HepG2 (cell line): ENCODE measurements at regions not wholly inside any gene's neighbourhood (a gene's known extent, or its start where the extent isn't known, plus 50 kb on each side); places are given as distances from the start of the nearest gene placed in this dataset.
A peak's percentile ranks its signal among the peaks of the same experiment; 100 is the strongest.

Experiments used
- FOXK2 ChIP-seq: fragments of 450-650 bp; IDR thresholded peaks from 2 replicates; pipeline ENCODE4 v1.6.1; 2016
- GRHL1 ChIP-seq: sonication (generic); formaldehyde crosslinking; conservative IDR thresholded peaks from 2 replicates; pipeline ENCODE4 v1.8.0; 2022; ENCODE audit warnings: missing genetic modification reagents
- HDAC2 ChIP-seq: sonication (generic); formaldehyde crosslinking; IDR thresholded peaks from 2 replicates; pipeline ENCODE4 v1.4.0; 2020; ENCODE audit warnings: missing genetic modification reagents
- KDM1A ChIP-seq: IDR thresholded peaks from 2 replicates; pipeline ENCODE4 v1.6.1; 2016; ENCODE audit warnings: missing compliant biosample characterization
- MEIS1 ChIP-seq: sonication (generic); formaldehyde crosslinking; IDR thresholded peaks from 2 replicates; pipeline ENCODE4 v1.9.0; 2021; ENCODE audit warnings: mild to moderate bottlenecking, missing genetic modification reagents, moderate library complexity, borderline replicate concordance
- SALL2 ChIP-seq: sonication (generic); formaldehyde crosslinking; IDR thresholded peaks from 2 replicates; pipeline ENCODE4 v1.8.1; 2023; ENCODE audit warnings: mild to moderate bottlenecking, missing genetic modification reagents, inconsistent platforms
- ZBTB33 ChIP-seq: sonication (generic); formaldehyde crosslinking; IDR thresholded peaks from 2 replicates; pipeline ENCODE4 v1.4.0; 2020; ENCODE audit warnings: missing genetic modification reagents
- ZNF281 ChIP-seq: sonication (generic); formaldehyde crosslinking; IDR thresholded peaks from 2 replicates; pipeline ENCODE4 v1.4.0; 2020; ENCODE audit warnings: missing genetic modification reagents, borderline replicate concordance
- ZNF629 ChIP-seq: sonication (generic); formaldehyde crosslinking; conservative IDR thresholded peaks from 2 replicates; pipeline ENCODE4 v1.5.0; 2020; ENCODE audit warnings: missing genetic modification reagents
- TF ChIP-seq, protein P1 (sequence below): IDR thresholded peaks from 2 replicates; pipeline ENCODE4 v1.6.1; 2016; ENCODE audit warnings: mild to moderate bottlenecking

- TF ChIP-seq, protein P1, sequence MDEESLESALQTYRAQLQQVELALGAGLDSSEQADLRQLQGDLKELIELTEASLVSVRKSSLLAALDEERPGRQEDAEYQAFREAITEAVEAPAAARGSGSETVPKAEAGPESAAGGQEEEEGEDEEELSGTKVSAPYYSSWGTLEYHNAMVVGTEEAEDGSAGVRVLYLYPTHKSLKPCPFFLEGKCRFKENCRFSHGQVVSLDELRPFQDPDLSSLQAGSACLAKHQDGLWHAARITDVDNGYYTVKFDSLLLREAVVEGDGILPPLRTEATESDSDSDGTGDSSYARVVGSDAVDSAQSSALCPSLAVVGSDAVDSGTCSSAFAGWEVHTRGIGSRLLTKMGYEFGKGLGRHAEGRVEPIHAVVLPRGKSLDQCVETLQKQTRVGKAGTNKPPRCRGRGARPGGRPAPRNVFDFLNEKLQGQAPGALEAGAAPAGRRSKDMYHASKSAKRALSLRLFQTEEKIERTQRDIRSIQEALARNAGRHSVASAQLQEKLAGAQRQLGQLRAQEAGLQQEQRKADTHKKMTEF (CRISPR knock-in tag): no peak
- no peak for TF ChIP-seq SALL2 (CRISPR knock-in tag)
- 0 out of 2 replicates have a peak, but pooled peaks have one; percentile 4 for TF ChIP-seq ZBTB33
- TF ChIP-seq ZNF281 (CRISPR knock-in tag): no peak
- TF ChIP-seq FOXK2: no peak
- no peak for TF ChIP-seq GRHL1 (CRISPR knock-in tag)
- TF ChIP-seq MEIS1 (CRISPR knock-in tag): 0 out of 2 replicates have a peak, but pooled peaks have one; percentile 17
- 0 out of 2 replicates have a peak, but pooled peaks have one; percentile 12 for TF ChIP-seq KDM1A (CRISPR knock-in tag)
- TF ChIP-seq HDAC2 (CRISPR knock-in tag): no peak
- TF ChIP-seq ZNF629: no peak
Observed at GRCh38 chr19:46946611-46947238, 72.9 kb upstream of the NPAS1 start (continued).
